ENCODE measurements at regions not wholly inside any gene's neighbourhood (a gene's known extent, or its start where the extent isn't known, plus 50 kb on each side); places are given as distances from the start of the nearest gene placed in this dataset.
"Not testable (repeated sequence)": the region's sequence is repeated elsewhere in the genome, so short reads cannot be mapped to it uniquely, and the experiment has no call there.

- DNase-seq: no peak
These were observed 113.3 kb upstream of the ERRFI1 start for GRCh38 chr1:8139383-8139782.

- no peak for DNase-seq
These were observed 112.6 kb upstream of the ERRFI1 start for GRCh38 chr1:8138673-8139072.

- peak in 1 of 2 donors; percentile 34 for DNase-seq
These were observed 111.6 kb upstream of the ERRFI1 start for GRCh38 chr1:8137481-8138244.

GRCh38 chr1:8136766-8137165 is 110.7 kb upstream of the ERRFI1 start:
- DNase-seq: no peak

GRCh38 chr1:8135250-8135649 is 109.1 kb upstream of the ERRFI1 start:
- DNase-seq: no peak

GRCh38 chr1:8134546-8135235 is 108.6 kb upstream of the ERRFI1 start:
- DNase-seq: no peak

GRCh38 chr1:8133657-8134430 is 107.7 kb upstream of the ERRFI1 start:
- peak in 1 of 2 donors; percentile 64 for DNase-seq

- no peak for DNase-seq
These were observed 107.1 kb upstream of the ERRFI1 start for GRCh38 chr1:8133190-8133589.

GRCh38 chr1:8127171-8127641 is 101.1 kb upstream of the ERRFI1 start:
- DNase-seq: peak; percentile 80 to 84

- no peak for DNase-seq
These were observed 96.6 kb upstream of the ERRFI1 start for GRCh38 chr1:8122477-8123407.

- DNase-seq: peak; percentile 37 to 45
These were observed 96.0 kb upstream of the ERRFI1 start for GRCh38 chr1:8122160-8122476.

GRCh38 chr1:8121261-8122159 is 95.4 kb upstream of the ERRFI1 start:
- DNase-seq: peak in 1 of 2 donors; percentile 40

- DNase-seq: peak in 1 of 2 donors; percentile 59
These were observed 94.7 kb upstream of the ERRFI1 start for GRCh38 chr1:8120693-8121260.

- not testable (repeated sequence) for DNase-seq
These were observed 92.6 kb upstream of the ERRFI1 start for GRCh38 chr1:8118736-8119135.

- DNase-seq: no peak
These were observed 91.9 kb upstream of the ERRFI1 start for GRCh38 chr1:8118031-8118451.

- DNase-seq: no peak
These were observed 90.8 kb upstream of the ERRFI1 start for GRCh38 chr1:8116894-8117264.

GRCh38 chr1:8115769-8116167 is 89.7 kb upstream of the ERRFI1 start:
- no peak for DNase-seq

GRCh38 chr1:8115031-8115768 is 89.1 kb upstream of the ERRFI1 start:
- no peak for DNase-seq

- DNase-seq: no peak
These were observed 87.4 kb upstream of the ERRFI1 start for GRCh38 chr1:8113262-8114220.

Measured in inflammatory macrophage treated with lipopolysaccharide for 1 hour (primary cell).